GM23338 (cell line): ENCODE measurements at regions not wholly inside any gene's neighbourhood (a gene's known extent, or its start where the extent isn't known, plus 50 kb on each side); places are given as distances from the start of the nearest gene placed in this dataset.

ENCODE experiments used
- ATAC-seq: fragments of 200-7000 bp; cut with Tn5 transposase; 3 replicates; pipeline ENCODE4 v1.9.1; 2020
- DNase-seq: peaks from one replicate; pipeline ENCODE4 v3.0.0-alpha.2; 2015; ENCODE audit warnings: low spot score
- H2AFZ ChIP-seq: fragments of 200-600 bp; sonication (generic); 2 replicates; pipeline ENCODE4 v1.8.0; 2016; ENCODE audit warnings: antibody characterized with exemption, mild to moderate bottlenecking, moderate library complexity
- H3F3A ChIP-seq: fragments of 200-600 bp; sonication (generic); replicated peaks from 2 replicates; pipeline ENCODE4 v1.8.0; 2017; ENCODE audit warnings: antibody characterized with exemption, mixed run types, low read depth
- H3K27ac ChIP-seq: fragments of 200-600 bp; sonication (generic); 2 replicates; pipeline ENCODE4 v1.6.1; 2016; ENCODE audit warnings: low read depth
- H3K27me3 ChIP-seq: fragments of 200-600 bp; sonication (generic); 2 replicates; pipeline ENCODE4 v1.8.0; 2016; ENCODE audit warnings: mild to moderate bottlenecking, mixed run types, moderate library complexity; ENCODE audit not compliant: insufficient read depth
- H3K36me3 ChIP-seq: fragments of 200-600 bp; sonication (generic); 2 replicates; pipeline ENCODE4 v1.8.0; 2016; ENCODE audit warnings: mild to moderate bottlenecking; ENCODE audit not compliant: insufficient read depth
- H3K4me1 ChIP-seq: fragments of 200-600 bp; sonication (generic); 2 replicates; pipeline ENCODE4 v1.8.0; 2016; ENCODE audit warnings: mild to moderate bottlenecking, moderate library complexity; ENCODE audit not compliant: insufficient read depth
- H3K4me2 ChIP-seq: fragments of 200-600 bp; sonication (generic); 2 replicates; pipeline ENCODE4 v1.7.1; 2017; ENCODE audit warnings: mixed run types
- H3K4me3 ChIP-seq: fragments of 200-600 bp; sonication (generic); 2 replicates; pipeline ENCODE4 v1.6.1; 2016; ENCODE audit warnings: mixed run types
- H3K79me2 ChIP-seq: fragments of 200-600 bp; sonication (generic); replicated peaks from 2 replicates; pipeline ENCODE4 v1.8.0; 2017; ENCODE audit warnings: mild to moderate bottlenecking; ENCODE audit not compliant: insufficient read depth
- H3K9me2 ChIP-seq: fragments of 200-600 bp; sonication (generic); 2 replicates; pipeline ENCODE4 v1.8.0; 2017; ENCODE audit not compliant: insufficient read depth
- H4K20me1 ChIP-seq: fragments of 200-600 bp; sonication (generic); replicated peaks from 2 replicates; pipeline ENCODE4 v1.8.0; 2017; ENCODE audit warnings: mild to moderate bottlenecking; ENCODE audit not compliant: insufficient read depth
- H3K27ac Mint-ChIP-seq: 2 replicates; pipeline ENCODE4 v1.8.0; 2020; ENCODE audit warnings: inconsistent platforms, mild to moderate bottlenecking, moderate library complexity, mixed read lengths
- H3K27me3 Mint-ChIP-seq: 3 replicates; pipeline ENCODE4 v1.8.0; 2022; ENCODE audit warnings: low read depth, mild to moderate bottlenecking, moderate library complexity, mixed read lengths, inconsistent platforms; ENCODE audit not compliant: insufficient read depth, poor library complexity
- H3K36me3 Mint-ChIP-seq: 3 replicates; pipeline ENCODE4 v1.8.0; 2021; ENCODE audit warnings: low read depth, mild to moderate bottlenecking, inconsistent platforms, moderate library complexity, mixed read lengths
- H3K4me1 Mint-ChIP-seq: 3 replicates; pipeline ENCODE4 v1.8.0; 2020; ENCODE audit warnings: mild to moderate bottlenecking, inconsistent platforms, mixed read lengths
- H3K4me3 Mint-ChIP-seq: 3 replicates; pipeline ENCODE4 v1.8.0; 2021; ENCODE audit warnings: moderate library complexity, mild to moderate bottlenecking, inconsistent platforms, mixed read lengths
- H3K9me3 Mint-ChIP-seq: 3 replicates; pipeline ENCODE4 v1.8.0; 2020; ENCODE audit warnings: moderate library complexity, mild to moderate bottlenecking, inconsistent platforms, mixed read lengths
- CREB1 ChIP-seq: fragments of 250-450 bp; sonication (Bioruptor Pico); IDR thresholded peaks from 2 replicates; pipeline ENCODE4 v1.5.0; 2020; ENCODE audit warnings: low read depth, mild to moderate bottlenecking, moderate library complexity
- CTCF ChIP-seq, 2 experiments: fragments of 200-600 bp in 1 of 2; sonication (generic) in 1 of 2; conservative IDR thresholded peaks; 2 replicates each; pipeline versions ENCODE4 v1.5.1 to v1.6.1; 2016 to 2017; ENCODE audit warnings: antibody characterized with exemption in 2 of 2, low read depth in 2 of 2, mild to moderate bottlenecking in 2 of 2, moderate library complexity in 1 of 2
- ETS1 ChIP-seq: IDR thresholded peaks from 2 replicates; pipeline ENCODE4 v1.6.1; 2016; ENCODE audit warnings: antibody characterized with exemption
- EZH2 ChIP-seq: fragments of 200-600 bp; sonication (generic); IDR thresholded peaks from one replicate; pipeline ENCODE4 v1.8.0; 2017; ENCODE audit warnings: antibody characterized with exemption, mild to moderate bottlenecking, low read depth; ENCODE audit not compliant: unreplicated experiment
- EZH2phosphoT487 ChIP-seq: fragments of 200-600 bp; sonication (generic); IDR thresholded peaks from one replicate; pipeline ENCODE4 v1.8.1; 2018; ENCODE audit warnings: antibody characterized with exemption; ENCODE audit not compliant: unreplicated experiment
- JUNB ChIP-seq: IDR thresholded peaks from one replicate; pipeline ENCODE4 v1.6.1; 2016; ENCODE audit warnings: antibody characterized with exemption; ENCODE audit not compliant: unreplicated experiment
- NANOG ChIP-seq: IDR thresholded peaks from 2 replicates; pipeline ENCODE4 v1.6.1; 2016; ENCODE audit warnings: antibody characterized with exemption, borderline replicate concordance
- POLR2AphosphoS5 ChIP-seq: IDR thresholded peaks from 2 replicates; pipeline ENCODE4 v1.6.1; 2016; ENCODE audit warnings: antibody characterized with exemption, low read depth
- REST ChIP-seq: IDR thresholded peaks from one replicate; pipeline ENCODE4 v1.6.1; 2018; ENCODE audit warnings: antibody characterized with exemption; ENCODE audit not compliant: unreplicated experiment
- ZNF114 ChIP-seq: fragments of 250-450 bp; sonication (Bioruptor Pico); IDR thresholded peaks from 2 replicates; pipeline ENCODE4 v1.5.0; 2020; ENCODE audit warnings: mild to moderate bottlenecking, moderate library complexity
- ZNF331 ChIP-seq: fragments of 250-450 bp; sonication (Bioruptor Pico); IDR thresholded peaks from 2 replicates; pipeline ENCODE4 v1.5.0; 2020; ENCODE audit warnings: low read depth, mild to moderate bottlenecking, moderate library complexity

- Mint-ChIP-seq H3K36me3 (no peaks in the 10 kb centered on the region; the same call in 2 of the 3 replicates), H3K4me3 (no peak overlapping the region), H3K9me3 (peaks cover 3% of the 10 kb centered on the region; the same call in 2 of the 3 replicates), H3K27ac (no peak overlapping the region), H3K4me1 (no peaks in the 10 kb centered on the region), H3K27me3 (peaks cover 5% of the 10 kb centered on the region)
- TF ChIP-seq CREB1 (CRISPR knock-in tag) (no peak), EZH2phosphoT487 (no peak)
- DNase-seq (no peak), ATAC-seq (no peak)
- H3K4me1 ChIP-seq: no peaks in the 10 kb centered on the region
- no peaks in the 10 kb centered on the region for H3K9me2 ChIP-seq
- H3K36me3 ChIP-seq: no peaks in the 10 kb centered on the region
- H3K4me2 ChIP-seq: no peak overlapping the region
- no peak overlapping the region for H3K27ac ChIP-seq
- H4K20me1 ChIP-seq: no peaks in the 10 kb centered on the region
- H3K27me3 ChIP-seq: no peaks in the 10 kb centered on the region
- no peak overlapping the region for H3K4me3 ChIP-seq
- no peaks in the 10 kb centered on the region for H3K79me2 ChIP-seq
- H2AFZ ChIP-seq: no peak overlapping the region
- no peaks in the 10 kb centered on the region for H3F3A ChIP-seq
These were observed 276.3 kb upstream of the MSX2 start for GRCh38 chr5:174448041-174448440.

- H3K79me2 ChIP-seq: no peaks in the 10 kb centered on the region
- no peak overlapping the region for H2AFZ ChIP-seq
- no peaks in the 10 kb centered on the region for H3F3A ChIP-seq
- H3K27ac ChIP-seq: no peak overlapping the region
- no peaks in the 10 kb centered on the region for H4K20me1 ChIP-seq
- H3K4me2 ChIP-seq: no peak overlapping the region
- Mint-ChIP-seq H3K27me3 (peaks cover 5% of the 10 kb centered on the region), H3K27ac (no peak overlapping the region), H3K4me3 (no peak overlapping the region), H3K9me3 (peaks cover 3% of the 10 kb centered on the region; the same call in 2 of the 3 replicates), H3K36me3 (no peaks in the 10 kb centered on the region; the same call in 2 of the 3 replicates), H3K4me1 (no peaks in the 10 kb centered on the region)
- no peaks in the 10 kb centered on the region for H3K36me3 ChIP-seq
- TF ChIP-seq CTCF (conservative IDR thresholded peaks at IDR 0.05; ENCODE audit: low read depth in 2 of 2) (no peak), POLR2AphosphoS5 (no peak), ZNF331 (CRISPR knock-in tag) (no peak)
- no peaks in the 10 kb centered on the region for H3K27me3 ChIP-seq
- no peaks in the 10 kb centered on the region for H3K4me1 ChIP-seq
- H3K9me2 ChIP-seq: no peaks in the 10 kb centered on the region
- no peak for ATAC-seq
- DNase-seq: no peak
- H3K4me3 ChIP-seq: no peak overlapping the region
These were observed 275.7 kb upstream of the MSX2 start for GRCh38 chr5:174448662-174449061.

- Histone ChIP-seq H3K9me2 (no peaks in the 10 kb centered on the region), H4K20me1 (no peaks in the 10 kb centered on the region), H3K4me1 (no peaks in the 10 kb centered on the region), H3F3A (no peaks in the 10 kb centered on the region), H3K4me2 (no peak overlapping the region), H3K27me3 (no peaks in the 10 kb centered on the region), H3K4me3 (no peak overlapping the region), H3K79me2 (no peaks in the 10 kb centered on the region), H3K27ac (no peak overlapping the region), H3K36me3 (no peaks in the 10 kb centered on the region), H2AFZ (no peak overlapping the region)
- Mint-ChIP-seq H3K9me3 (peaks cover 3% of the 10 kb centered on the region; the same call in 1 of the 3 replicates), H3K4me1 (peaks cover 5% of the 10 kb centered on the region), H3K4me3 (no peak overlapping the region), H3K27ac (no peak overlapping the region), H3K36me3 (no peaks in the 10 kb centered on the region; the same call in 2 of the 3 replicates), H3K27me3 (peaks cover 5% of the 10 kb centered on the region)
- DNase-seq: no peak
- no peak for ATAC-seq
- no peak for TF ChIP-seq JUNB
- TF ChIP-seq ETS1: no peak
- TF ChIP-seq EZH2phosphoT487: no peak
- no peak for TF ChIP-seq ZNF114 (CRISPR knock-in tag)
- no peak for TF ChIP-seq REST
- no peak for TF ChIP-seq NANOG
- no peak for TF ChIP-seq POLR2AphosphoS5
- TF ChIP-seq EZH2: no peak
These were observed 270.7 kb upstream of the MSX2 start for GRCh38 chr5:174453690-174454089.
